ENCODE measurements at regions not wholly inside any gene's neighbourhood (a gene's known extent, or its start where the extent isn't known, plus 50 kb on each side); places are given as distances from the start of the nearest gene placed in this dataset.

GRCh38 chr1:172970186-172970585 is 80.6 kb downstream of the TNFSF18 start:
- no peaks in the 10 kb centered on the region for H3K27me3 ChIP-seq (ENCODE audit: control insufficient read depth, insufficient read depth, low read length)
- H3K27ac ChIP-seq (ENCODE audit: low read depth, low read length), result no peak overlapping the region
- DNase-seq (ENCODE audit: low read depth, low spot score), result no peak
- CTCF ChIA-PET, result no interaction called here
- no peak for TF ChIP-seq CTCF (IDR thresholded peaks at IDR 0.05; ENCODE audit: low read depth, low read length)
- POLR2A ChIA-PET, result interaction anchor here (1.0 kb wide), 2 partner anchors 153 to 235 kb away, joined by 3 to 4 read pairs; no protein-coding TSS in a partner anchor
- no peak overlapping the region for H3K4me3 ChIP-seq (ENCODE audit: low read depth, low read length)
- H3K9me3 ChIP-seq (ENCODE audit: control insufficient read depth, insufficient read depth, low read length), result 0 out of 2 replicates have a peak, but pooled peaks cover 3% of the 10 kb centered on the region

- CTCF ChIA-PET, result interaction anchor here (1.4 kb wide), 1 partner anchor 145 kb away, joined by 3 read pairs; no protein-coding TSS in a partner anchor
- no peaks in the 10 kb centered on the region for H3K9me3 ChIP-seq (ENCODE audit: control insufficient read depth, insufficient read depth, low read length)
- H3K27me3 ChIP-seq (ENCODE audit: control insufficient read depth, insufficient read depth, low read length), result no peaks in the 10 kb centered on the region
- no peak overlapping the region for H3K4me3 ChIP-seq (ENCODE audit: low read depth, low read length)
- POLR2A ChIA-PET, result no interaction called here
- no peak overlapping the region for H3K27ac ChIP-seq (ENCODE audit: low read depth, low read length)
- DNase-seq (ENCODE audit: low read depth, low spot score), result no peak
- TF ChIP-seq CTCF (IDR thresholded peaks at IDR 0.05; ENCODE audit: low read depth, low read length), result no peak
These were observed 79.5 kb downstream of the TNFSF18 start for GRCh38 chr1:172971241-172971640.

- no peak for DNase-seq (ENCODE audit: low read depth, low spot score)
- ChIA-PET CTCF (interaction anchor here (1.4 kb wide), 2 partner anchors 146 to 229 kb away, joined by 3 read pairs; no protein-coding TSS in a partner anchor), POLR2A (interaction anchor here (0.8 kb wide), 1 partner anchor 42 kb away, joined by 3 read pairs; no protein-coding TSS in a partner anchor)
- Histone ChIP-seq H3K27ac (ENCODE audit: low read depth, low read length) (no peak overlapping the region), H3K9me3 (ENCODE audit: control insufficient read depth, insufficient read depth, low read length) (no peaks in the 10 kb centered on the region), H3K4me3 (ENCODE audit: low read depth, low read length) (no peak overlapping the region), H3K27me3 (ENCODE audit: control insufficient read depth, insufficient read depth, low read length) (no peaks in the 10 kb centered on the region)
- no peak for TF ChIP-seq CTCF (IDR thresholded peaks at IDR 0.05; ENCODE audit: low read depth, low read length)
These were observed 78.5 kb downstream of the TNFSF18 start for GRCh38 chr1:172972258-172972657.

GRCh38 chr1:172973424-172973823 is 77.3 kb downstream of the TNFSF18 start:
- Histone ChIP-seq H3K9me3 (ENCODE audit: control insufficient read depth, insufficient read depth, low read length) (no peaks in the 10 kb centered on the region), H3K27me3 (ENCODE audit: control insufficient read depth, insufficient read depth, low read length) (no peaks in the 10 kb centered on the region), H3K4me3 (ENCODE audit: low read depth, low read length) (no peak overlapping the region), H3K27ac (ENCODE audit: low read depth, low read length) (no peak overlapping the region)
- no peak for DNase-seq (ENCODE audit: low read depth, low spot score)
- POLR2A ChIA-PET, result no interaction called here
- TF ChIP-seq CTCF (IDR thresholded peaks at IDR 0.05; ENCODE audit: low read depth, low read length), result no peak
- CTCF ChIA-PET, result interaction anchor here (1.1 to 1.4 kb wide), 2 partner anchors 228 to 229 kb away, joined by 3 read pairs; no protein-coding TSS in a partner anchor

GRCh38 chr1:172976222-172977041 is 74.3 kb downstream of the TNFSF18 start:
- Histone ChIP-seq H3K27me3 (ENCODE audit: control insufficient read depth, insufficient read depth, low read length) (no peaks in the 10 kb centered on the region), H3K27ac (ENCODE audit: low read depth, low read length) (no peak overlapping the region), H3K4me3 (ENCODE audit: low read depth, low read length) (no peak overlapping the region), H3K9me3 (ENCODE audit: control insufficient read depth, insufficient read depth, low read length) (no peaks in the 10 kb centered on the region)
- DNase-seq (ENCODE audit: low read depth, low spot score), result no peak
- no peak for TF ChIP-seq CTCF (IDR thresholded peaks at IDR 0.05; ENCODE audit: low read depth, low read length)
- CTCF ChIA-PET, result no interaction called here
- POLR2A ChIA-PET, result no interaction called here
